ENCODE measurements at regions not wholly inside any gene's neighbourhood (a gene's known extent, or its start where the extent isn't known, plus 50 kb on each side); places are given as distances from the start of the nearest gene placed in this dataset.

DNA sequence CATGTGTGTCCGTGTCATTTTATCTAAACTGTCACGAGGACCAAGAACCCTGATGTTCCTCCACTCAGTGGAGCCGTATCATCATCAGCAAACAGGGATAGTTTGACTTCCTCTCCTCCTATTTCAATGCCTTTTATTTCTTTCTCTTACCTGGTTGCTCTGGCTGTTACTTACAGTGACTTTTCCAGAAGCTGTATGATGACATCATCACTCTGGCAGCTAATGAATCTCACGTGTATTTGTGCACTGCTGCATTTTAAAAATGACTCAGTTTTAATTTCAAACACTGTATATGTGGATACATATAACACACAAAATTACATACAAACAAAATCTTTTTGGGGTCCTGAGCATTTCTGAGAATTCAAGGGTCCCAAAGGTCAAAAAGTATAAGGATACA lies 481.4 kb downstream of the CDH2 start:
- no peak for DNase-seq (ENCODE audit: low spot score)

DNA sequence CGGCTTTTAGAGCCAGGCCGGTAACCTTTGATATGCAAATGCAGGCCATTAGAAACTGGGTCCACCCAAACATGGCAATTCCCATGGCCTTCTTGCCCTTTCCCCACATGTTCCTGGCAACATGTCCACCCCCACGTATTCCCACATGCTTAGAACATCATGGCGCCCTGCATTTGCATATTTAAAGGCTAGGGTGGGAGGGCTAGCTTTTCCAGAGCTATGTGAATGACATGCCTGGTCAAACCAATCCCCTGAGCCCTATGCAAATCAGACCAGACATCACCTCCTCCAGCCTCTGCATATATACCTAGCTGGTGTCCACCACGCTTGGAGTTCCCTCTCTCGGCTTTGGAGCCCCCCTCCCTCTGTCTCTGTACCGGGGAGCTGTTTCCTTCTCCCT lies 481.9 kb downstream of the CDH2 start:
- DNase-seq (ENCODE audit: low spot score): no peak

- DNase-seq (ENCODE audit: low spot score): no peak
Measured at GRCh38 chr18:27688581-27688980, 488.3 kb downstream of the CDH2 start.

DNA sequence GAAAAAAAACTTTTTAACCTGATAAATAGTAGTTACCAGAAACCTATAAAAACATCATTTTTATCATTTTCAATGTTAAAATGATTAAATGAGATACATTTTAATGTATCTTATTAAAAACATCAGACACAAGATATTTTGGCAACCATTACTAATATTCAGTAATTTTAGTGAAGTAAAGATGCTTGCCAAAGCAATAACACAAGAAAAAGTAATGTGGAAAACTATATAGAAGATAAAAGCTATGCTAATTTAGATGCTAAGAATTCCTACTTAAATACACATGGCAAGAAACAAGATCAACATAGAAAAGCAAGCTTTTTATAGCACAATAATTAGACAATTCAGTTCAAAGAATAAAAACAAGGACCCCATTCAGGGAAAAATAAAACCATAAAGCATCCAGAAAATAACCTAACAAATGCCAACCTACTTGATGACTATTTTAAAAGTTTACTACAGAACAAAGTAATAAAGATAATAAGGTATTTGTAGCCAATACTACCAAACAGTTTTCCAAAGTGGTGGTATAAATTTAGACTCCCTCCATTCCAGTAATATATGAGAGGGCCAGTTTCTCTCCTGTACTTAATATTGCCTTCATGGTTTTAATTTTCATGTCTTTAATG lies 489.5 kb downstream of the CDH2 start:
- DNase-seq (ENCODE audit: low spot score): no peak

- no peak for DNase-seq (ENCODE audit: low spot score)
Measured at GRCh38 chr18:27685807-27686412, 491.0 kb downstream of the CDH2 start.

DNA sequence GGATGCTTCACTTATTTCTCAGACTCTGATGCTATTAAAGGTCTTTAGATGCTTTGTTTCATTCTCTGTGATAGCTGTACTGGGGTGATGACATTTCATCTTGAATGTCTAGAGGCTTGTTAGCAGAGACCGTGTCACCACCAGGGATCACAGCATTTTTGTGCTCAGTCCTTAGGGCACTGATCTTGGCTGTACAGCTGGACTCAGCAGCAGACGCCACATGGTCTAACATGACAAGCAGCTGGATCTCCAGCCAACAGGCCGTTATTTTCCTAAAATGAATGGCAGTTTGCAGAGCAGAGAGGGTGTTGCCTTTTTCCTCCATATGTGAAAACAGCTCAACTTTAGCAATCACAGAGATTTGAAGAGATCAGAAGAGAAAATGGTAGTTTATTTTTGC lies 491.8 kb downstream of the CDH2 start:
- DNase-seq (ENCODE audit: low spot score): no peak

GRCh38 chr18:27674411-27674810 lies 489.3 kb upstream of the CHST9 start:
- no peak for DNase-seq (ENCODE audit: low spot score)

GRCh38 chr18:27673861-27674260 lies 488.8 kb upstream of the CHST9 start:
- DNase-seq (ENCODE audit: low spot score): no peak

DNA sequence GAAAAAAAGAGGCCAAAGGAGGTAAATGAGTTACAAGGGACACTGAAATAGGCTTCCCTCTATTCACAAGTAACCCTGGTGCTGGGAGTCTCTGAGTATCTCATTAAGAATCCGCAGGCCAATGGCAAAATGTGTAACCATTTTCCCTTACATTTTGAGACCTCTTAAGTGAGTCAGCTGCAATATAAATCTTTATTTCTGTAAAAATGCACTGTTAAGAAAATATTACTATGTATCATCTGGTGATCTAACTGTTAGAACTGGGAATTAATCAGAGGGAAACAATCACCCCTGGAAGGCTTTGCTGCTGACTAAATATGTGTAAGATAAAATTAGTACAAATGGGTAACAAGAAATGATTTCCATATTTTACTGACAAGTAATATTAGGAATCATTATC lies 483.1 kb upstream of the CHST9 start:
- DNase-seq (ENCODE audit: low spot score): no peak

- DNase-seq (ENCODE audit: low spot score): no peak
Measured at GRCh38 chr18:27667064-27667463, 482.0 kb upstream of the CHST9 start.

- DNase-seq (ENCODE audit: low spot score): no peak
Measured at GRCh38 chr18:27666016-27666415, 480.9 kb upstream of the CHST9 start.

- no peak for DNase-seq (ENCODE audit: low spot score)
Measured at GRCh38 chr18:27665264-27665799, 480.2 kb upstream of the CHST9 start.

DNA sequence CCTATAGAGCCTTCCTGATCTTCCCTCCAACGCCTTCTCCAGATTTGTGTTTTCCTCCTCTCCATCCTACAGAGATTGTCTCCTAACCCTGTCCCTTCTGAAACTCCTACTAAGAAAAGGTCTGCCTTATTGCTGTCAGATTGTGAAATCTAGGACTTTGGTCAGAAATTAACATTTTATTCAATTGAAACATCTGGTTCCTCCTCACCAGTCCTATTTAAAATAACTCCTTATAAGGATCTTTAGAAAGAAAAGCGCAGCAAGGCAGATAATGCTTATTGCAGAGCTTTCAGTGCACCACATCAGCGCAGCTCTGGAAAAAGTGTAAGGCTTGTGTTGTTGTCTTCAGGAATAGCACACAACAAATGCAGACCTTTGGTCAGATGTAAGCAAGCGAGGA lies 477.8 kb upstream of the CHST9 start:
- no peak for DNase-seq (ENCODE audit: low spot score)

DNA sequence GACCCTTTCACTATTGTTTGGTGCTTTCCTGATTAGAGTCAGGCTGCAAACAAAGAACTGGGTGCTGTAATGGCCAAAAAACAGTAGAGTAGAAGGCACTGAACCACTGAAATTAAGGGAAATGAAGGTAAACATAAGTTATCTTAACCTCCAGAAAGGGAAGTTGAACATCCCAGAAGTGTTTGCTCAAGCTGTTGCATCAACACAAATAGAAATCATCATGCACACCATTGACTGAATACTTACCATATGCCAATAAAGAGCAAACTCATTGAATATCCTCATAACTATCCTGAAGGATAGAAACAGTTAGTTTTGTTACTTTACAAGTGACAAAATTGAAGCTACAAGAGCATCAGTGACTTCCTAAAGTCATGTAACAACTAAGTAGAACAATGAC lies 477.4 kb upstream of the CHST9 start:
- DNase-seq (ENCODE audit: low spot score): no peak

DNA sequence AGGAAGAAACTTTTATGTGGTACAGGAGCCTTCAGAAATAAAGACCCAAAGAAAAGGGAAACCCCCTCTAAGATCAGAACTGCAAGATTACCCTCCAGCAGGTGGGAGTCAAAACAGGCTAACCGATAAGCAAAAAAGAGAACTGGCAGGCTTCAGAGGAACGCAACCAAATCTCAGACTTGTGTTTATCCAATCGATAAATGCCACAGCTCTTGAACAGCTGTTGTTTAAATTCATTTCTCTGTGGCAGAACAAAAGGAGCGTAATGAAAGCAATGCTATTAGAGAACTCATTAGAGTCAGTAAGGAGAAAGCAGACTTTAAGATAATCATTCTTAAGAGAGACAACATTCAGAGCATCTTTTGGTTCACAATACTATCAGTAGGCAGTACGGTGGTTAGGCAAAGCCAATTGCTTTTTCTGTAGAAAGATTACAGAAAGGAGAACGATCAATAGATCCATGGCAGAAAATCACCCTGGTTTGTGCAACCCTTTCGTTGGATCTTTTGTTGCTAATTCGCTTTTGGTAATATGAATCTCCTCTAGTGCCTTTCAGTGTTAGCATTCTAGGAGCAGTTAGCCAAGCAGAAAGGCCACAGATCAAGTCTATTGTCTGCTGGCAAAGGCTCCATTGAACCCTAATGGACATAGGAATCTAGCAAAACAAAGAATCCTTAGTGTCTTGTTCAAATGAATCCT lies 476.4 kb upstream of the CHST9 start:
- no peak for DNase-seq (ENCODE audit: low spot score)

DNA sequence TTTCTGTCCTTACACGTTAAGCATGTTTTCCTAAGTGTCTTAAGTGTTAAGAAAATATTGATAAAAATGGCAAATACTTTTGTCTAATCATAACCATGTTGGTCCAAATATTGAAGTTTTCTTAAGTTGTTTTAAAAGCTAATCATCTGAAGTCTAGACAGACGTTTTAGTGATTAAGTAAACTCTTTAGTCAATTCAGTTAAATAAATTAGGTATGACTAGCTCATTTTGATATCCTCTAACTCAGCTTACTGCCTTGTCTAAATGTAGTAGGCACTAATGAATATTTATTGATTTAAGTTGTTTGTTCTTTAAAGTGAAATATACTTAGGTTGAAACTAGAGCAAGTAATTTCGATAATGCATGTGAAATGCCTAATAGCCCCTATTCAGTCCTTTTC lies 471.8 kb upstream of the CHST9 start:
- no peak for DNase-seq (ENCODE audit: low spot score)

DNA sequence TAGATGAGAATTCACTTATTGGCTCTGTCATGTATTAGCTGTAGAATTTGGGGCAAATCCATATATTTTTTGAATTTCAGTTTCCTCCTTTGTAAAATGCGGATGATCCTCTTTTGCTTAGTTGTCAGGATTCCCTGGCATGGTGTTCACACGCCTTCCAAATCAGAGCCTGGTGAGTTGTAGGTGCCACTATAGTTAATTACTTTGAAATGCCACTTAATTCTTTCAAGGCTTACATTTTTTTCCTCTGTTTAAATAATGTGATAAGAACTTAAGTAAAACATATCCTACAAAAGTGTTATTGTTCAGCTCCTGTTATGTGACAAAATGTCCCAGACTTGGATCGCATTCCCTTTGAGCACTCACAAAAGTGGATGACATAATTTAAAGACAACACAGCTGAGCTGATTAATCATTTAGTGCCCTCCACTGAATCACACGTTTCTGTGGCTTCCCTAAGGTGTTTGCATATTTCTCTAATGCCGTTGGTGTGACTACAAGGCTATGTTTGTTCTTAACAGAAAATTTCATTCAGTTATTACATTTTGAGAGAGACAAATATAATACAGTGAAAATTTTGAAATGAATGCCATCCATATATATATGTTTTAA lies 471.2 kb upstream of the CHST9 start:
- DNase-seq (ENCODE audit: low spot score): no peak

DNA sequence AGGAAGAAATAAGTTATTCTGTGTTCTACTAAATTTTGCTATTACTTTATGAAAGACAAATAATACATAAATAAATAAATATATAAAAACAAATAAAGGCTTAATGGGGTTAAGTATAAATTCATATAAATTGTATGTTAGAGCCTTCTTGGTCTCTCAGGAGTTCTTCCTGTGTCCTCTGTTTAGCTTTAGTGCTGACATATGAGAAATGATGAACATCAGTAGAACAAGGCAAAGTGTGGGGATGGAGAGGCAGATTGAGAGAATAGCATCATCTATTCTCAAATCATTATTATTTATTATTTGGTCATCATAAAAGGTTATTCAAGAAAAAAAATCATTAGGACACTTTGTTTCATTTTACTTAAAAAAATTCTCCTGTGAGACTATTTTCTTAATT lies 468.1 kb upstream of the CHST9 start:
- DNase-seq (ENCODE audit: low spot score): no peak

- DNase-seq (ENCODE audit: low spot score): no peak
Measured at GRCh38 chr18:27652480-27653121, 467.5 kb upstream of the CHST9 start.

DNA sequence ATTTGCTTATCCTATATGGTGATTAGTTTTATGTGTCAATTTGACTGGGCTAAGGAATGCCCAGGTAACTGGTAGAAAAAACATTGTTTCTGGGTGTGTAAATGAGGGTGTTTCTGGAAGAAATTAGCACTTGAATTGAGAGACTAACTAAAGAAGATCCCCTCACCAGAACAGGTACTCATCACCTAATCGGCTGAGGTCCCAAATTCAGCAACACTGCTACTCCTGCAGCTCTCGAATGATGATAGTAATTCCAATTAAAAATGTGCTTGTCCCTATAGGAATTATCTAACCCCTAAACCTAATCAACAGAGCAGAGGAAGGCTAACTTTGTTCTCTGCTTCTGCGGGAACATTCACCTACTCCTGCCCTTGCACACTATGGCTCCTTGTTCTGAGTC lies 464.5 kb upstream of the CHST9 start:
- DNase-seq (ENCODE audit: low spot score): no peak

- DNase-seq (ENCODE audit: low spot score): no peak
Measured at GRCh38 chr18:27645929-27646328, 460.8 kb upstream of the CHST9 start.

GRCh38 chr18:27636576-27637085 lies 451.5 kb upstream of the CHST9 start:
- DNase-seq (ENCODE audit: low spot score): no peak

Data from SW480 (cell line).